OCI-LY7 (cell line): ENCODE measurements at regions not wholly inside any gene's neighbourhood (a gene's known extent, or its start where the extent isn't known, plus 50 kb on each side); places are given as distances from the start of the nearest gene placed in this dataset.

Source experiments
- BruUV-seq: library from RNA; stranded (reverse); fragments of 400-500 nt; replicated peaks from 2 replicates; lab custom pipeline; 2021; lab: Mats Ljungman, UMichigan
- CTCF ChIA-PET: fragments of 300-600 bp; sonication (Branson Sonifier 250); formaldehyde crosslinking; loops from one replicate; lab custom pipeline; 2022; ENCODE audit warnings: antibody characterized with exemption; ENCODE audit not compliant: unreplicated experiment; lab: Charles Lee
- POLR2A ChIA-PET: fragments of 300-600 bp; sonication (Branson Sonifier 250); formaldehyde crosslinking; loops from one replicate; lab custom pipeline; 2022; ENCODE audit warnings: antibody characterized with exemption; lab: Charles Lee
- DNase-seq: peaks from one replicate; pipeline ENCODE4 v3.0.0-alpha.2; 2015; ENCODE audit warnings: low spot score
- H2AFZ ChIP-seq: fragments of 200-600 bp; sonication (generic), shearing (Covaris generic); 2 replicates; pipeline ENCODE4 v1.6.1; 2014; ENCODE audit warnings: mild to moderate bottlenecking, antibody characterized with exemption, low read length, moderate library complexity
- H3K27ac ChIP-seq: fragments of 200-600 bp; sonication (generic); 2 replicates; pipeline ENCODE4 v1.5.1; 2014; ENCODE audit warnings: mixed run types, low read depth, mild to moderate bottlenecking, moderate library complexity, low read length, inconsistent platforms; ENCODE audit not compliant: poor library complexity, severe bottlenecking
- H3K36me3 ChIP-seq: fragments of 200-600 bp; sonication (generic); 2 replicates; pipeline ENCODE4 v1.6.1; 2014; ENCODE audit warnings: mild to moderate bottlenecking, antibody characterized with exemption, low read length, moderate library complexity, mixed read lengths; ENCODE audit not compliant: insufficient read depth
- H3K4me1 ChIP-seq: fragments of 200-600 bp; sonication (generic); 2 replicates; pipeline ENCODE4 v1.5.1; 2014; ENCODE audit warnings: mild to moderate bottlenecking, low read length; ENCODE audit not compliant: insufficient read depth, poor library complexity, severe bottlenecking
- H3K4me2 ChIP-seq: fragments of 200-600 bp; sonication (generic); 2 replicates; pipeline ENCODE4 v1.6.1; 2014; ENCODE audit warnings: mild to moderate bottlenecking, low read length
- H3K4me3 ChIP-seq: fragments of 200-600 bp; sonication (generic); 2 replicates; pipeline ENCODE4 v1.5.1; 2014; ENCODE audit warnings: mild to moderate bottlenecking, low read depth, low read length; ENCODE audit not compliant: poor library complexity, severe bottlenecking
- H3K79me2 ChIP-seq: fragments of 200-600 bp; sonication (generic); 2 replicates; pipeline ENCODE4 v1.6.1; 2016; ENCODE audit warnings: low read depth, mild to moderate bottlenecking, low read length, moderate library complexity, mixed read lengths; ENCODE audit not compliant: insufficient read depth
- H3K9me2 ChIP-seq: fragments of 200-600 bp; sonication (generic); 2 replicates; pipeline ENCODE4 v1.6.1; 2016; ENCODE audit warnings: mild to moderate bottlenecking, low read length, mixed read lengths; ENCODE audit not compliant: insufficient read depth
- H3K9me3 ChIP-seq: fragments of 200-600 bp; sonication (generic); 2 replicates; pipeline ENCODE4 v1.6.1; 2014; ENCODE audit warnings: mild to moderate bottlenecking, mixed run types, low read length, mixed read lengths
- H4K20me1 ChIP-seq: fragments of 200-600 bp; sonication (generic); 2 replicates; pipeline ENCODE4 v1.6.1; 2014; ENCODE audit warnings: mild to moderate bottlenecking, antibody characterized with exemption, low read length, moderate library complexity, mixed read lengths; ENCODE audit not compliant: insufficient read depth
- EZH2phosphoT487 ChIP-seq: fragments of 200-600 bp; sonication (generic); IDR thresholded peaks from 2 replicates; pipeline ENCODE4 v1.6.1; 2018; ENCODE audit warnings: low read depth, borderline replicate concordance, mild to moderate bottlenecking, mixed run types, antibody characterized with exemption, low read length, moderate library complexity, mixed read lengths
- intact Hi-C: fragments of 100-400 bp; cut with micrococcal nuclease; formaldehyde crosslinking; loops from one replicate; pipeline ENCODE4 v1.10.0; 2022; ENCODE audit not compliant: unreplicated experiment
- TF ChIP-seq, protein P1 (sequence below): fragments of 200-600 bp; sonication (generic); conservative IDR thresholded peaks from 2 replicates; pipeline ENCODE4 v1.5.1; 2014; ENCODE audit warnings: mild to moderate bottlenecking, antibody characterized with exemption, low read length, moderate library complexity, mixed read lengths

DNA sequence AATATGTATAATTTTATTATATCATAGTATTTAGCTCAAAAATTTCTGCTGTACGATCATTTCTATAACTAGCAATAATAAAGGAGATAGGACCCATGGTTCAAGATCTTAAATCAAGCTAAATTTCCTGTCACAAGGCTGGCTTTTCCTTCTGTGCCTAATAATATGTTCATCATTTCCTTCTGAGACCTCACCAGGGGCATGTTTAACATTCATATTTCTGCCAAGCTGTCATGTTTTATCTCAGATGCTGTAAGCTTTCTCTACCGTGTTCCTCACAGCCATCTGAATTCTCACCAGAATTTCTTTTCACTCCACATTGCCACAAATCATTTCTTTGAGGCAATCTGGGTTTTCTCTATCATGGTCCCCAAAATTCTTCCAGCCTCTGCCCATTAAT, 482.3 kb upstream of the SGCG start:
- intact Hi-C loops: no loop called here
- BruUV-seq: no TSS peak

DNA sequence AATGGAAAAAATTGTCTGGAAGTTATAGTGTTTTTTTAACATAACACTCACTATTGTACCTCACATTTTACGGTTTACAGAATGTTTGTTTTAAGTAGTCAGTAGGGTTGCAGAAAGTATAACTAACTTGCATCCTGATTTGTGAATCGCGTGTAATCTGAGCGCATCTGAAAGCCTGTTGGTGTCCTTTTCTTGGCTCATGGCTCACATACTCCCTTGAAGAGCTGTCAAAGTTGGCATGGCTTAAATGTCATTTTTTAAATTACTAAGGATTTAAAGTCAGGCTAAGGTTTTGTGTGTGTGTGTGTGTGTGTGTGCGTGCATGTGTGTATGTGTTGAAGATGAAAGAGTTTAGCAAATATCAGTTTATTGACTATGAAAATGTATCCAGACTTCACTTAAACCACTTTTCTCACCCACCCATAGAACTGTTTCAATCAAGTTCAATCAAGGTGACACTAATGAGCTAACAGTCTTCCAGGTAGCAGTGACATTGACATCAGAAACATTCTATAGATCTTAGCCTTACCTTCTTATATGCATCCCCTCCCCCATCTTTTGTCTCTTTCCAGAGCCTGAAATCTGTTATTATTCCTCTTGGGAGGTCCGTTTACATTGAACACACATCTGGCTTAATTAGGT, 480.4 kb upstream of the SGCG start:
- Histone ChIP-seq H3K9me3 (0 out of 2 replicates have a peak, but pooled peaks cover 3% of the 10 kb centered on the region), H3K4me1 (no peaks in the 10 kb centered on the region), H4K20me1 (no peaks in the 10 kb centered on the region), H3K79me2 (no peaks in the 10 kb centered on the region), H3K27ac (no peak overlapping the region), H3K4me3 (no peak overlapping the region), H2AFZ (no peak overlapping the region), H3K4me2 (no peak overlapping the region), H3K9me2 (no peaks in the 10 kb centered on the region), H3K36me3 (no peaks in the 10 kb centered on the region)
- no peak for TF ChIP-seq EZH2phosphoT487
- TF ChIP-seq, protein P1, sequence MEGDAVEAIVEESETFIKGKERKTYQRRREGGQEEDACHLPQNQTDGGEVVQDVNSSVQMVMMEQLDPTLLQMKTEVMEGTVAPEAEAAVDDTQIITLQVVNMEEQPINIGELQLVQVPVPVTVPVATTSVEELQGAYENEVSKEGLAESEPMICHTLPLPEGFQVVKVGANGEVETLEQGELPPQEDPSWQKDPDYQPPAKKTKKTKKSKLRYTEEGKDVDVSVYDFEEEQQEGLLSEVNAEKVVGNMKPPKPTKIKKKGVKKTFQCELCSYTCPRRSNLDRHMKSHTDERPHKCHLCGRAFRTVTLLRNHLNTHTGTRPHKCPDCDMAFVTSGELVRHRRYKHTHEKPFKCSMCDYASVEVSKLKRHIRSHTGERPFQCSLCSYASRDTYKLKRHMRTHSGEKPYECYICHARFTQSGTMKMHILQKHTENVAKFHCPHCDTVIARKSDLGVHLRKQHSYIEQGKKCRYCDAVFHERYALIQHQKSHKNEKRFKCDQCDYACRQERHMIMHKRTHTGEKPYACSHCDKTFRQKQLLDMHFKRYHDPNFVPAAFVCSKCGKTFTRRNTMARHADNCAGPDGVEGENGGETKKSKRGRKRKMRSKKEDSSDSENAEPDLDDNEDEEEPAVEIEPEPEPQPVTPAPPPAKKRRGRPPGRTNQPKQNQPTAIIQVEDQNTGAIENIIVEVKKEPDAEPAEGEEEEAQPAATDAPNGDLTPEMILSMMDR: no peak
- intact Hi-C loops: no loop called here
- DNase-seq: no peak
- BruUV-seq: no TSS peak
- ChIA-PET POLR2A (no interaction called here), CTCF (no interaction called here)

More for the DNA sequence above, 482.3 kb upstream of the SGCG start:
- ChIA-PET CTCF (no interaction called here), POLR2A (interaction anchor here (1.3 kb wide), 1 partner anchor 10 kb away, joined by 3 read pairs; no protein-coding TSS in a partner anchor)
- no peak for DNase-seq
- Histone ChIP-seq H3K4me1 (no peaks in the 10 kb centered on the region), H4K20me1 (no peaks in the 10 kb centered on the region), H3K4me2 (no peak overlapping the region), H3K9me2 (no peaks in the 10 kb centered on the region), H3K9me3 (peaks cover 8% of the 10 kb centered on the region; the same call in 1 of the 2 replicates), H2AFZ (no peak overlapping the region), H3K79me2 (no peaks in the 10 kb centered on the region), H3K36me3 (no peaks in the 10 kb centered on the region), H3K27ac (no peak overlapping the region), H3K4me3 (no peak overlapping the region)
- TF ChIP-seq EZH2phosphoT487: no peak
- TF ChIP-seq, protein P1: no peak

DNA sequence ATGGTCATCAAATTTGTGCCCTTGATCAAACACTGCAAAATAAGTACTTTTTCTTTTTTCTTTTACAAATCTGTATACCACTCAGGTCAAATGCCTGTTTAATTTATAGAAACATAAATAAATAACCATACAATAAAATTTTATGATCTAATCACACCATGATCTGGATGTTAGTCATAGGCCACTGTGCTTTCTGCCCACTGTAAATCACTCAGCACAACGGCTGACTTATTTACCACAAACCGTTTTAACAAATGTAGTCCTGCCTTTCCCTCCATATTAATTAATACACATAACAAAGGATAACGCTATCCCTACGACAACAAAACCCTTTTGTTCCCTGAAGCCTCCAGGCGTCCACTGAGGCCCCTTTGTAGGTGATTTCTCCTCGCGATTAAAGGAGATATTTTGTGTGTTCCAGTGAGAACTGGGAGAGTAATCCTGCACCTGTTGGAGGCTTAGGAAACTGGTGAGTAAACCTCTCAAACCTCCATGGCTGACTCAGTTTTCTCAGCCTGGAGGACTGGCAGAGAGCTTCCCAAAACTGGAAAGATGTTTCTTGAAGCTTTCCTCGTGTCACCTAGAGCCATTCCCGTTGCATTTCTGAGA, 477.1 kb upstream of the SGCG start:
- Histone ChIP-seq H3K36me3 (no peaks in the 10 kb centered on the region), H4K20me1 (no peaks in the 10 kb centered on the region), H3K9me3 (0 out of 2 replicates have a peak, but pooled peaks cover 3% of the 10 kb centered on the region), H3K4me3 (no peak overlapping the region), H3K4me2 (no peak overlapping the region), H3K4me1 (no peaks in the 10 kb centered on the region), H3K79me2 (no peaks in the 10 kb centered on the region), H3K27ac (no peak overlapping the region), H3K9me2 (no peaks in the 10 kb centered on the region), H2AFZ (no peak overlapping the region)
- intact Hi-C loops: no loop called here
- TF ChIP-seq, protein P1: no peak
- no peak for TF ChIP-seq EZH2phosphoT487
- CTCF ChIA-PET: no interaction called here
- POLR2A ChIA-PET: no interaction called here
- DNase-seq: no peak
- BruUV-seq: no TSS peak
